Tibial nerve (tissue), 4 donors: ENCODE measurements at regions not wholly inside any gene's neighbourhood (a gene's known extent, or its start where the extent isn't known, plus 50 kb on each side); places are given as distances from the start of the nearest gene placed in this dataset.

Source experiments
- DNase-seq, 2 donors: peaks; one replicate each; pipeline ENCODE4 v3.0.0-alpha.2; 2019; ENCODE audit warnings: low spot score in 2 of 2
- H3K27ac ChIP-seq, 4 donors: fragments of 200-600 bp; sonication (generic) in 3 of 4; one replicate each; pipeline ENCODE4 v1.5.1; 2017 to 2019; ENCODE audit warnings: mild to moderate bottlenecking in 1 of 4
- H3K27me3 ChIP-seq, 2 donors: fragments of 200-600 bp; sonication (generic) in 1 of 2; one replicate each; pipeline versions ENCODE4 v1.5.1 to v1.6.0; 2017 to 2019
- H3K36me3 ChIP-seq, 3 donors: fragments of 200-600 bp; sonication (generic); one replicate each; pipeline ENCODE4 v1.5.1; 2018 to 2019
- H3K4me1 ChIP-seq, 4 donors: fragments of 200-600 bp; sonication (generic) in 3 of 4; one replicate each; pipeline ENCODE4 v1.5.1; 2017 to 2019
- H3K4me3 ChIP-seq, 4 donors: fragments of 200-600 bp; sonication (generic) in 3 of 4; one replicate each; pipeline ENCODE4 v1.5.1; 2017 to 2019; ENCODE audit warnings: mild to moderate bottlenecking in 1 of 4, moderate library complexity in 1 of 4
- H3K9me3 ChIP-seq, 4 donors: fragments of 200-600 bp; sonication (generic) in 3 of 4; one replicate each; pipeline ENCODE4 v1.5.1; 2017 to 2019
- CTCF ChIP-seq, 5 experiments: fragments of 200-600 bp in 3 of 5; fragments of 450-650 bp in 2 of 5; sonication (generic) in 3 of 5; IDR thresholded peaks; one replicate each; pipeline ENCODE4 v1.5.1; 2016 to 2019; ENCODE audit warnings: antibody characterized with exemption in 5 of 5, mild to moderate bottlenecking in 3 of 5, moderate library complexity in 2 of 5
- EP300 ChIP-seq, 2 donors: sonication (generic); formaldehyde crosslinking; IDR thresholded peaks; one replicate each; pipeline ENCODE4 v1.6.1; 2017; ENCODE audit warnings: antibody characterized with exemption in 2 of 2, mild to moderate bottlenecking in 1 of 2
- POLR2A ChIP-seq, 2 donors: fragments of 450-650 bp; IDR thresholded peaks; one replicate each; pipeline ENCODE4 v1.6.1; 2017; ENCODE audit warnings: antibody characterized with exemption in 2 of 2, mild to moderate bottlenecking in 2 of 2, moderate library complexity in 2 of 2
- WGBS, 2 donors: methylation state at CpG; one replicate each; pipeline ENCODE4 v1.1.5; 2018; 5-methylcytosine and 5-hydroxymethylcytosine counted together

GRCh38 chr1:5649166-5649551 is 343.1 kb downstream of the NPHP4 start:
- H3K9me3 ChIP-seq = peaks cover 0 to 21% (median 0%) of the 10 kb centered on the region in 4 donors
- H3K27me3 ChIP-seq = peaks cover 0 to 8% of the 10 kb centered on the region in 2 donors
- H3K36me3 ChIP-seq = no peaks in the 10 kb centered on the region
- 89 to 91% methylated on average over 4 of the region's 4 CpGs for WGBS, 2 donors
- H3K27ac ChIP-seq = no peak overlapping the region
- no peaks in the 10 kb centered on the region for H3K4me1 ChIP-seq
- no peak for DNase-seq
- no peak overlapping the region for H3K4me3 ChIP-seq
- TF ChIP-seq EP300 (IDR thresholded peaks at IDR 0.05) = no peak
- no peak for TF ChIP-seq CTCF (IDR thresholded peaks at IDR 0.05)
- no peak for TF ChIP-seq POLR2A (IDR thresholded peaks at IDR 0.05)

- TF ChIP-seq EP300 (IDR thresholded peaks at IDR 0.05) (no peak), CTCF (IDR thresholded peaks at IDR 0.05) (no peak), POLR2A (IDR thresholded peaks at IDR 0.05) (no peak)
- Histone ChIP-seq H3K36me3 (no peaks in the 10 kb centered on the region), H3K4me1 (no peaks in the 10 kb centered on the region), H3K9me3 (peaks cover 0 to 21% (median 0%) of the 10 kb centered on the region in 4 donors), H3K27me3 (peaks cover 0 to 8% of the 10 kb centered on the region in 2 donors), H3K27ac (no peak overlapping the region), H3K4me3 (no peak overlapping the region)
- DNase-seq = no peak
- WGBS, 2 donors = 78 to 84% methylated on average over 10 of the region's 10 CpGs
Observed at GRCh38 chr1:5648410-5649165, 343.6 kb downstream of the NPHP4 start.

GRCh38 chr1:5647234-5647633 is 345.0 kb downstream of the NPHP4 start:
- H3K27ac ChIP-seq = no peak overlapping the region
- DNase-seq = no peak
- WGBS, 2 donors = 24 to 29% methylated on average over 7 of the region's 7 CpGs
- H3K4me1 ChIP-seq = no peaks in the 10 kb centered on the region
- H3K27me3 ChIP-seq = peaks cover 0 to 8% of the 10 kb centered on the region in 2 donors
- H3K9me3 ChIP-seq = peaks cover 0 to 21% (median 0%) of the 10 kb centered on the region in 4 donors
- TF ChIP-seq POLR2A (IDR thresholded peaks at IDR 0.05) = no peak
- H3K36me3 ChIP-seq = no peaks in the 10 kb centered on the region
- H3K4me3 ChIP-seq = no peak overlapping the region

- no peaks in the 10 kb centered on the region for H3K4me1 ChIP-seq
- H3K9me3 ChIP-seq = peaks cover 0 to 21% (median 0%) of the 10 kb centered on the region in 4 donors
- H3K4me3 ChIP-seq = no peak overlapping the region
- DNase-seq = no peak
- H3K36me3 ChIP-seq = no peaks in the 10 kb centered on the region
- H3K27ac ChIP-seq = no peak overlapping the region
- peaks cover 0 to 8% of the 10 kb centered on the region in 2 donors for H3K27me3 ChIP-seq
- TF ChIP-seq POLR2A (IDR thresholded peaks at IDR 0.05) (no peak), CTCF (IDR thresholded peaks at IDR 0.05) (no peak), EP300 (IDR thresholded peaks at IDR 0.05) (no peak)
- 50 to 59% methylated on average over 7 of the region's 7 CpGs for WGBS, 2 donors
Observed at GRCh38 chr1:5646486-5647149, 345.6 kb downstream of the NPHP4 start.

GRCh38 chr1:5645929-5646328 is 346.3 kb downstream of the NPHP4 start:
- Histone ChIP-seq H3K27me3 (peaks cover 0 to 8% of the 10 kb centered on the region in 2 donors), H3K27ac (no peak overlapping the region), H3K36me3 (no peaks in the 10 kb centered on the region), H3K4me1 (no peaks in the 10 kb centered on the region), H3K9me3 (peaks cover 0 to 21% (median 0%) of the 10 kb centered on the region in 4 donors), H3K4me3 (no peak overlapping the region)
- TF ChIP-seq EP300 (IDR thresholded peaks at IDR 0.05) (no peak), CTCF (IDR thresholded peaks at IDR 0.05) (no peak), POLR2A (IDR thresholded peaks at IDR 0.05) (no peak)
- DNase-seq = no peak
- 72 to 90% methylated on average over 6 of the region's 6 CpGs for WGBS, 2 donors
